Left lung (tissue), 4 donors: ENCODE measurements at regions not wholly inside any gene's neighbourhood (a gene's known extent, or its start where the extent isn't known, plus 50 kb on each side); places are given as distances from the start of the nearest gene placed in this dataset.

Experiments used
- ATAC-seq: fragments of 200-7000 bp; cut with Tn5 transposase; one replicate; pipeline ENCODE4 v1.9.1; 2020; ENCODE audit warnings: moderate library complexity
- DNase-seq, 4 donors: peaks; one replicate each; pipeline ENCODE4 v3.0.0-alpha.2; 2013 to 2020
- H3K27ac ChIP-seq, 2 donors: fragments of 200-600 bp; sonication (generic) in 1 of 2; one replicate each; pipeline versions ENCODE4 v1.5.0 to v1.8.0; 2020 to 2021
- H3K27me3 ChIP-seq, 2 donors: fragments of 200-600 bp; sonication (generic) in 1 of 2; one replicate each; pipeline versions ENCODE4 v1.5.0 to v1.8.0; 2020 to 2021
- H3K36me3 ChIP-seq, 2 donors: fragments of 200-600 bp; sonication (generic) in 1 of 2; one replicate each; pipeline versions ENCODE4 v1.5.0 to v1.8.0; 2020 to 2021
- H3K4me1 ChIP-seq, 2 donors: fragments of 200-600 bp; one replicate each; pipeline ENCODE4 v1.8.0; 2021
- H3K4me3 ChIP-seq, 2 donors: fragments of 200-600 bp; sonication (generic) in 1 of 2; one replicate each; pipeline versions ENCODE4 v1.5.0 to v1.8.0; 2020 to 2021; ENCODE audit warnings: mild to moderate bottlenecking in 1 of 2
- H3K9me3 ChIP-seq, 2 donors: fragments of 200-600 bp; sonication (generic) in 1 of 2; one replicate each; pipeline versions ENCODE4 v1.5.0 to v1.8.0; 2020 to 2021
- CTCF ChIP-seq, 2 donors: fragments of 200-600 bp; sonication (generic) in 1 of 2; IDR thresholded peaks; one replicate each; pipeline versions ENCODE4 v1.5.0 to v1.8.0; 2021; ENCODE audit warnings: antibody characterized with exemption in 2 of 2
- intact Hi-C, 2 donors: fragments of 100-400 bp; cut with DNase I; formaldehyde crosslinking; loops; one replicate each; pipeline versions ENCODE4 v1.11.2 to v1.14.2; 2022
- donor health status: DM: no; HTN: yes; CAD: no.
- donor health status: DM: no; HTN: no; CAD: no.

- Histone ChIP-seq H3K4me1 (no peaks in the 10 kb centered on the region), H3K27me3 (no peaks in the 10 kb centered on the region), H3K36me3 (no peaks in the 10 kb centered on the region), H3K9me3 (no peaks in the 10 kb centered on the region), H3K4me3 (no peak overlapping the region), H3K27ac (no peak overlapping the region)
- intact Hi-C loops = no loop called here
- no peak for ATAC-seq
- no peak for TF ChIP-seq CTCF (IDR thresholded peaks at IDR 0.05)
- no peak for DNase-seq
These were observed 401.5 kb downstream of the PTPRC start for GRCh38 chr1:199040076-199040905.

- DNase-seq (no peak), ATAC-seq (no peak)
- Histone ChIP-seq H3K4me3 (no peak overlapping the region), H3K36me3 (no peaks in the 10 kb centered on the region), H3K27me3 (no peaks in the 10 kb centered on the region), H3K27ac (no peak overlapping the region), H3K4me1 (no peaks in the 10 kb centered on the region), H3K9me3 (no peaks in the 10 kb centered on the region)
- TF ChIP-seq CTCF (IDR thresholded peaks at IDR 0.05) = no peak
- intact Hi-C loops = no loop called here
These were observed 402.5 kb downstream of the PTPRC start for GRCh38 chr1:199041173-199041914.

DNA sequence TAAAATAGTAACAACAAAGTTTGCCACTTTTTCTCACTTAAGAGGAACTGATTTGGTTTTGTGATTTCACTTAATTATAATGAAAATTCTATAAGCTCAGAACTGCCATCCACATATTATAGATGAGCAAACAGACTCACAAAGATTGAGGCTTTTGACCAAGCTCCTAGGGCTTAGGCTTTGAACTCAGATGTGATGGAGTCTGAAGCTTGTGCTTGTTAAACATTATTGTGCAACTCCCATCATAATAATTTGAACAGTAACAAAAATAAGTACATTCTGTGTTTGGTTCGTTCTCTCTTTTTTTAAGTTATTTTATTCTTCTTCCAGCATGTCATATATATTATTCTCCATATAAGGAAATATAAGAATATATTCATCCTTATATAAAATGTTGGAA lies 403.4 kb downstream of the PTPRC start:
- H3K9me3 ChIP-seq = no peaks in the 10 kb centered on the region
- no peaks in the 10 kb centered on the region for H3K4me1 ChIP-seq
- intact Hi-C loops = no loop called here
- no peak for DNase-seq
- no peak for TF ChIP-seq CTCF (IDR thresholded peaks at IDR 0.05)
- no peak overlapping the region for H3K4me3 ChIP-seq
- H3K27ac ChIP-seq = no peak overlapping the region
- no peak for ATAC-seq
- no peaks in the 10 kb centered on the region for H3K36me3 ChIP-seq
- H3K27me3 ChIP-seq = no peaks in the 10 kb centered on the region

DNA sequence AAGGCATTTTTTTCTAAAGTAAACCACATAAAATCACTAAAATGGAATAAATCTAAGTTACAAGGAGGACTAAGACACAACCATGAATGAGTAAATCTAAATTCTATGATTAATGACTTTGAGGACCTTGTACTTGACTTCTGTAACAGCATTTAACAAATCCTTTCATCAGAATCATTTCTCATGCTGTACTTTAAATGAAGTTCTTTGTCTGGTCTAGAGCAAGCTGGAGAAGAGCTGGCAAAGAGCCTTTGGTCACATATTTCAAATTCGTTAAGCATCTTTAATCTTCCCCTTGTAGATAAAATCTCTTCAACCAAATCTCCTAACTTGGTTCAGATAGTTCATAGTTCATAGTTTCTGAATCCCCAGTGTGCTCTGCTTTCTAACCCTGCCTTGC lies 405.4 kb downstream of the PTPRC start:
- TF ChIP-seq CTCF (IDR thresholded peaks at IDR 0.05) = no peak
- no peaks in the 10 kb centered on the region for H3K36me3 ChIP-seq
- peaks cover 0 to 10% of the 10 kb centered on the region in 2 donors for H3K9me3 ChIP-seq
- H3K27ac ChIP-seq = no peak overlapping the region
- ATAC-seq = no peak
- intact Hi-C loops = no loop called here
- no peaks in the 10 kb centered on the region for H3K27me3 ChIP-seq
- no peak for DNase-seq
- H3K4me1 ChIP-seq = no peaks in the 10 kb centered on the region
- H3K4me3 ChIP-seq = no peak overlapping the region

DNA sequence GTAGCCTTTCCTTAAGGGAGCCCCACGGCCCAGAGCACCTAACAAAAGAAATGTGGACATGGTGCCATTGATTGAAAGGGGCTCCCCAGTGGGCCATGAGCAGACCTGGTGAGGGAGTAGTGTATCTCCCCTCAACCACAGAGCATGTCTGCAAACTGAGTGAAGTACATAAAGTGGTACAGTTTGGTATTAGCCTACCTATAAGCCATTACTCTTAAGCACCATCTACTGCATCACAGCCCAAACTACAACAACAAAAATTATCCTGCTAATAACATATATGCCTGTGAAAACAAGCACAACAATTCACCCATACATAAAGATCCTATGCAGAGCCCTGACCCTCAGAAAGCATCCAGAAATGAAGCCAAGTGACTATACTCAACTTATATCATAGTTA lies 407.8 kb downstream of the PTPRC start:
- intact Hi-C loops = no loop called here
- no peak for DNase-seq
- Histone ChIP-seq H3K27me3 (no peaks in the 10 kb centered on the region), H3K4me3 (no peak overlapping the region), H3K4me1 (no peaks in the 10 kb centered on the region), H3K36me3 (no peaks in the 10 kb centered on the region), H3K9me3 (peaks cover 0 to 23% of the 10 kb centered on the region in 2 donors), H3K27ac (no peak overlapping the region)
- TF ChIP-seq CTCF (IDR thresholded peaks at IDR 0.05) = no peak
- ATAC-seq = no peak
